Stimulated activated naive CD8-positive, alpha-beta T cell treated with anti-CD3 and anti-CD28 coated beads, Interleukin-15, Interleukin-2, amounts not matched to agents 100 ng/mL and 50 ng/mL, for 24 hours (primary cell): ENCODE measurements at regions not wholly inside any gene's neighbourhood (a gene's known extent, or its start where the extent isn't known, plus 50 kb on each side); places are given as distances from the start of the nearest gene placed in this dataset.

ENCODE experiments used
- H3K27ac Mint-ChIP-seq: one replicate; pipeline ENCODE4 v1.8.0; 2021; ENCODE audit warnings: mild to moderate bottlenecking, mixed read lengths
- H3K27me3 Mint-ChIP-seq: one replicate; pipeline ENCODE4 v1.8.0; 2021; ENCODE audit warnings: mixed read lengths
- H3K36me3 Mint-ChIP-seq: one replicate; pipeline ENCODE4 v1.8.0; 2021; ENCODE audit warnings: low read depth, mixed read lengths
- H3K4me1 Mint-ChIP-seq: one replicate; pipeline ENCODE4 v1.8.0; 2021; ENCODE audit warnings: low read depth, mixed read lengths
- H3K4me3 Mint-ChIP-seq: one replicate; pipeline ENCODE4 v1.8.0; 2021; ENCODE audit warnings: mild to moderate bottlenecking, mixed read lengths
- H3K9me3 Mint-ChIP-seq: one replicate; pipeline ENCODE4 v1.8.0; 2021; ENCODE audit warnings: mixed read lengths

GRCh38 chr14:97594306-97594705, 797.1 kb downstream of the VRK1 start:
- Mint-ChIP-seq H3K27ac (no peak overlapping the region), H3K4me3 (no peak overlapping the region), H3K27me3 (no peaks in the 10 kb centered on the region), H3K4me1 (peaks cover 21% of the 10 kb centered on the region), H3K36me3 (no peaks in the 10 kb centered on the region), H3K9me3 (peaks cover 8% of the 10 kb centered on the region)

GRCh38 chr14:97602438-97603117, 805.4 kb downstream of the VRK1 start:
- Mint-ChIP-seq H3K27me3 (no peaks in the 10 kb centered on the region), H3K4me3 (no peak overlapping the region), H3K9me3 (peaks cover 8% of the 10 kb centered on the region), H3K36me3 (no peaks in the 10 kb centered on the region), H3K27ac (no peak overlapping the region), H3K4me1 (peaks cover 14% of the 10 kb centered on the region)

GRCh38 chr14:97603201-97603600, 806.0 kb downstream of the VRK1 start:
- H3K27ac Mint-ChIP-seq, result no peak overlapping the region
- no peak overlapping the region for H3K4me3 Mint-ChIP-seq
- H3K4me1 Mint-ChIP-seq, result peaks cover 15% of the 10 kb centered on the region
- H3K9me3 Mint-ChIP-seq, result peaks cover 8% of the 10 kb centered on the region
- no peaks in the 10 kb centered on the region for H3K27me3 Mint-ChIP-seq
- no peaks in the 10 kb centered on the region for H3K36me3 Mint-ChIP-seq

GRCh38 chr14:97604731-97605130, 807.5 kb downstream of the VRK1 start:
- Mint-ChIP-seq H3K4me1 (peaks cover 15% of the 10 kb centered on the region), H3K9me3 (peaks cover 8% of the 10 kb centered on the region), H3K27me3 (no peaks in the 10 kb centered on the region), H3K36me3 (no peaks in the 10 kb centered on the region), H3K4me3 (no peak overlapping the region), H3K27ac (no peak overlapping the region)

- H3K9me3 Mint-ChIP-seq, result peaks cover 21% of the 10 kb centered on the region
- peaks cover 16% of the 10 kb centered on the region for H3K36me3 Mint-ChIP-seq
- no peak overlapping the region for H3K4me3 Mint-ChIP-seq
- no peaks in the 10 kb centered on the region for H3K27me3 Mint-ChIP-seq
- H3K27ac Mint-ChIP-seq, result peak overlapping the region; percentile 54
- H3K4me1 Mint-ChIP-seq, result peaks cover 47% of the 10 kb centered on the region
Measured at GRCh38 chr14:97618401-97618800, 821.2 kb downstream of the VRK1 start.

- Mint-ChIP-seq H3K4me1 (peaks cover 47% of the 10 kb centered on the region), H3K27ac (peak overlapping the region; percentile 54), H3K4me3 (peak overlapping the region; percentile 44), H3K9me3 (peaks cover 16% of the 10 kb centered on the region), H3K36me3 (peaks cover 12% of the 10 kb centered on the region), H3K27me3 (no peaks in the 10 kb centered on the region)
Measured at GRCh38 chr14:97618917-97619690, 821.9 kb downstream of the VRK1 start.

- H3K27ac Mint-ChIP-seq, result peak overlapping the region; percentile 90
- H3K36me3 Mint-ChIP-seq, result peaks cover 4% of the 10 kb centered on the region
- peaks cover 9% of the 10 kb centered on the region for H3K9me3 Mint-ChIP-seq
- peak overlapping the region; percentile 84 for H3K4me3 Mint-ChIP-seq
- H3K4me1 Mint-ChIP-seq, result peaks cover 47% of the 10 kb centered on the region
- no peaks in the 10 kb centered on the region for H3K27me3 Mint-ChIP-seq
Measured at GRCh38 chr14:97620066-97620465, 822.9 kb downstream of the VRK1 start.

GRCh38 chr14:97624985-97625384, 827.8 kb downstream of the VRK1 start:
- H3K36me3 Mint-ChIP-seq, result peaks cover 4% of the 10 kb centered on the region
- peaks cover 19% of the 10 kb centered on the region for H3K4me1 Mint-ChIP-seq
- H3K27ac Mint-ChIP-seq, result no peak overlapping the region
- H3K27me3 Mint-ChIP-seq, result no peaks in the 10 kb centered on the region
- no peaks in the 10 kb centered on the region for H3K9me3 Mint-ChIP-seq
- no peak overlapping the region for H3K4me3 Mint-ChIP-seq

GRCh38 chr14:97625477-97625876, 828.3 kb downstream of the VRK1 start:
- peaks cover 4% of the 10 kb centered on the region for H3K36me3 Mint-ChIP-seq
- no peak overlapping the region for H3K4me3 Mint-ChIP-seq
- H3K9me3 Mint-ChIP-seq, result no peaks in the 10 kb centered on the region
- no peak overlapping the region for H3K27ac Mint-ChIP-seq
- H3K4me1 Mint-ChIP-seq, result peaks cover 14% of the 10 kb centered on the region
- no peaks in the 10 kb centered on the region for H3K27me3 Mint-ChIP-seq

- peaks cover 8% of the 10 kb centered on the region for H3K4me1 Mint-ChIP-seq
- no peak overlapping the region for H3K4me3 Mint-ChIP-seq
- H3K27me3 Mint-ChIP-seq, result no peaks in the 10 kb centered on the region
- H3K36me3 Mint-ChIP-seq, result peaks cover 4% of the 10 kb centered on the region
- H3K27ac Mint-ChIP-seq, result no peak overlapping the region
- no peaks in the 10 kb centered on the region for H3K9me3 Mint-ChIP-seq
Measured at GRCh38 chr14:97626088-97626487, 828.9 kb downstream of the VRK1 start.

- Mint-ChIP-seq H3K4me1 (peaks cover 15% of the 10 kb centered on the region), H3K27ac (no peak overlapping the region), H3K36me3 (no peaks in the 10 kb centered on the region), H3K27me3 (no peaks in the 10 kb centered on the region), H3K4me3 (no peak overlapping the region), H3K9me3 (no peaks in the 10 kb centered on the region)
Measured at GRCh38 chr14:97630249-97630648, 833.1 kb downstream of the VRK1 start.

GRCh38 chr14:97633131-97633738, 836.1 kb downstream of the VRK1 start:
- Mint-ChIP-seq H3K4me3 (no peak overlapping the region), H3K36me3 (no peaks in the 10 kb centered on the region), H3K4me1 (peaks cover 28% of the 10 kb centered on the region), H3K9me3 (no peaks in the 10 kb centered on the region), H3K27me3 (no peaks in the 10 kb centered on the region), H3K27ac (no peak overlapping the region)

GRCh38 chr14:97634751-97635150, 837.6 kb downstream of the VRK1 start:
- peak overlapping the region; percentile 51 for H3K27ac Mint-ChIP-seq
- H3K27me3 Mint-ChIP-seq, result no peaks in the 10 kb centered on the region
- H3K4me3 Mint-ChIP-seq, result peak overlapping the region; percentile 78
- H3K9me3 Mint-ChIP-seq, result no peaks in the 10 kb centered on the region
- H3K4me1 Mint-ChIP-seq, result peaks cover 37% of the 10 kb centered on the region
- no peaks in the 10 kb centered on the region for H3K36me3 Mint-ChIP-seq

GRCh38 chr14:97638864-97639263, 841.7 kb downstream of the VRK1 start:
- H3K9me3 Mint-ChIP-seq, result no peaks in the 10 kb centered on the region
- peaks cover 48% of the 10 kb centered on the region for H3K4me1 Mint-ChIP-seq
- no peaks in the 10 kb centered on the region for H3K27me3 Mint-ChIP-seq
- no peaks in the 10 kb centered on the region for H3K36me3 Mint-ChIP-seq
- H3K27ac Mint-ChIP-seq, result peak overlapping the region; percentile 12
- H3K4me3 Mint-ChIP-seq, result no peak overlapping the region

- H3K27ac Mint-ChIP-seq, result no peak overlapping the region
Measured at GRCh38 chr14:97640031-97640430, 842.8 kb downstream of the VRK1 start.

More at GRCh38 chr14:97640031-97640430, 842.8 kb downstream of the VRK1 start:
- H3K4me1 Mint-ChIP-seq, result peaks cover 37% of the 10 kb centered on the region
- no peaks in the 10 kb centered on the region for H3K9me3 Mint-ChIP-seq
- H3K27me3 Mint-ChIP-seq, result no peaks in the 10 kb centered on the region
- H3K4me3 Mint-ChIP-seq, result no peak overlapping the region
- H3K36me3 Mint-ChIP-seq, result no peaks in the 10 kb centered on the region
